A549 (cell line): ENCODE measurements at regions not wholly inside any gene's neighbourhood (a gene's known extent, or its start where the extent isn't known, plus 50 kb on each side); places are given as distances from the start of the nearest gene placed in this dataset.

Experiments used
- CTCF ChIP-seq: fragments of >200 bp; sonication (Bioruptor Twin); formaldehyde crosslinking; IDR thresholded peaks from 3 replicates; pipeline ENCODE4 v1.5.1; 2016
- EP300 ChIP-seq, 2 experiments: fragments of >200 bp; sonication (Bioruptor Twin); formaldehyde crosslinking; IDR thresholded peaks; 2 replicates in 1 of 2; 3 replicates in 1 of 2; pipeline ENCODE4 v1.6.1; 2016 to 2017
- ESRRA ChIP-seq: fragments of 150-350 bp; IDR thresholded peaks from 2 replicates; pipeline ENCODE4 v1.6.1; 2014; ENCODE audit warnings: mild to moderate bottlenecking, low read length, borderline replicate concordance
- HDAC2 ChIP-seq: fragments of 200-600 bp; sonication (generic); IDR thresholded peaks from 2 replicates; pipeline ENCODE4 v1.6.1; 2016
- HMGXB4 ChIP-seq: fragments of 250-450 bp; sonication (Bioruptor Pico); IDR thresholded peaks from 2 replicates; pipeline ENCODE4 v1.5.0; 2021; ENCODE audit warnings: mild to moderate bottlenecking, moderate library complexity, borderline replicate concordance
- HOXB13 ChIP-seq: fragments of 250-450 bp; sonication (Bioruptor Pico); IDR thresholded peaks from 2 replicates; pipeline ENCODE4 v1.5.0; 2020; ENCODE audit warnings: low read depth, mild to moderate bottlenecking, moderate library complexity
- KDM1A ChIP-seq: fragments of 200-600 bp; sonication (generic); IDR thresholded peaks from 2 replicates; pipeline ENCODE4 v1.6.1; 2016; ENCODE audit warnings: low read depth, mild to moderate bottlenecking
- MAFK ChIP-seq: fragments of 450-650 bp; IDR thresholded peaks from 2 replicates; pipeline ENCODE4 v1.6.1; 2014; ENCODE audit not compliant: partially characterized antibody
- MAZ ChIP-seq: fragments of 150-350 bp; IDR thresholded peaks from 2 replicates; pipeline ENCODE4 v1.6.1; 2014; ENCODE audit warnings: antibody characterized with exemption, low read depth, low read length, borderline replicate concordance
- NPAS2 ChIP-seq: fragments of 250-450 bp; sonication (Bioruptor Pico); IDR thresholded peaks from 2 replicates; pipeline ENCODE4 v1.8.0; 2022; ENCODE audit warnings: mild to moderate bottlenecking, moderate library complexity, borderline replicate concordance
- POLR2A ChIP-seq: IDR thresholded peaks from 2 replicates; pipeline ENCODE4 v1.6.1; 2012; ENCODE audit warnings: mild to moderate bottlenecking, low read length
- RAD21 ChIP-seq, 2 experiments: fragments of >200 bp in 1 of 2; sonication (Bioruptor Twin) in 1 of 2; formaldehyde crosslinking in 1 of 2; IDR thresholded peaks in 1 of 2; conservative IDR thresholded peaks in 1 of 2; 2 replicates in 1 of 2; 3 replicates in 1 of 2; pipeline ENCODE4 v1.6.1; 2012 to 2018; ENCODE audit warnings: inconsistent platforms in 1 of 2
- RCOR1 ChIP-seq: fragments of 150-350 bp; IDR thresholded peaks from 2 replicates; pipeline ENCODE4 v1.6.1; 2014; ENCODE audit warnings: antibody characterized with exemption, low read length, low read depth

- TF ChIP-seq MAFK (no peak), EP300 (IDR thresholded peaks at IDR 0.05) (no peak), CTCF (no peak), ESRRA (no peak), NPAS2 (CRISPR knock-in tag) (no peak), POLR2A (no peak), HDAC2 (no peak), HMGXB4 (no peak), RCOR1 (no peak), MAZ (no peak), HOXB13 (CRISPR knock-in tag) (no peak), RAD21 (conservative IDR thresholded peaks at IDR 0.05 in 1 of 2, IDR thresholded peaks at IDR 0.05 in 1 of 2) (no peak), KDM1A (no peak)
Measured at GRCh38 chr6:153872946-153873345, 166.1 kb upstream of the OPRM1 start.
